ENCODE measurements at regions not wholly inside any gene's neighbourhood (a gene's known extent, or its start where the extent isn't known, plus 50 kb on each side); places are given as distances from the start of the nearest gene placed in this dataset.

GRCh38 chr5:175107865-175108264 lies 336.1 kb downstream of the DRD1 start:
- Histone ChIP-seq H3K36me3 (ENCODE audit: control insufficient read depth, insufficient read depth, low read length) (no peaks in the 10 kb centered on the region), H2AFZ (no peak overlapping the region), H3K4me1 (no peaks in the 10 kb centered on the region), H3K79me2 (no peaks in the 10 kb centered on the region), H3K9me3 (ENCODE audit: control insufficient read depth, low read length) (no peaks in the 10 kb centered on the region), H3K27ac (no peak overlapping the region), H3K4me3 (ENCODE audit: low read depth, low read length) (no peak overlapping the region), H3K27me3 (ENCODE audit: control insufficient read depth, insufficient read depth, low read length) (no peaks in the 10 kb centered on the region), H3K9ac (no peak overlapping the region), H3K4me2 (ENCODE audit: low read length) (no peak overlapping the region)
- no peak for TF ChIP-seq CTCF (IDR thresholded peaks at IDR 0.05)

GRCh38 chr5:175107028-175107588 lies 336.9 kb downstream of the DRD1 start:
- no peaks in the 10 kb centered on the region for H3K27me3 ChIP-seq (ENCODE audit: control insufficient read depth, insufficient read depth, low read length)

GRCh38 chr5:175104677-175105076 lies 339.3 kb downstream of the DRD1 start:
- Histone ChIP-seq H3K4me3 (ENCODE audit: low read depth, low read length) (no peak overlapping the region), H3K27me3 (ENCODE audit: control insufficient read depth, insufficient read depth, low read length) (no peaks in the 10 kb centered on the region), H3K9ac (no peak overlapping the region), H3K9me3 (ENCODE audit: control insufficient read depth, low read length) (no peaks in the 10 kb centered on the region), H3K27ac (no peak overlapping the region), H3K4me1 (no peaks in the 10 kb centered on the region), H2AFZ (no peak overlapping the region), H3K79me2 (no peaks in the 10 kb centered on the region), H3K36me3 (ENCODE audit: control insufficient read depth, insufficient read depth, low read length) (no peaks in the 10 kb centered on the region), H3K4me2 (ENCODE audit: low read length) (no peak overlapping the region)
- TF ChIP-seq CTCF (IDR thresholded peaks at IDR 0.05): no peak

More at GRCh38 chr5:175107028-175107588, 336.9 kb downstream of the DRD1 start:
- Histone ChIP-seq H3K9me3 (ENCODE audit: control insufficient read depth, low read length) (no peaks in the 10 kb centered on the region), H3K4me1 (no peaks in the 10 kb centered on the region), H3K36me3 (ENCODE audit: control insufficient read depth, insufficient read depth, low read length) (no peaks in the 10 kb centered on the region), H3K27ac (no peak overlapping the region), H3K9ac (no peak overlapping the region), H3K4me3 (ENCODE audit: low read depth, low read length) (no peak overlapping the region), H3K79me2 (no peaks in the 10 kb centered on the region), H3K4me2 (ENCODE audit: low read length) (no peak overlapping the region), H2AFZ (no peak overlapping the region)
- TF ChIP-seq CTCF (IDR thresholded peaks at IDR 0.05): no peak

- Histone ChIP-seq H2AFZ (no peak overlapping the region), H3K4me1 (no peaks in the 10 kb centered on the region), H3K27me3 (ENCODE audit: control insufficient read depth, insufficient read depth, low read length) (no peaks in the 10 kb centered on the region), H3K27ac (no peak overlapping the region), H3K4me2 (ENCODE audit: low read length) (no peak overlapping the region), H3K36me3 (ENCODE audit: control insufficient read depth, insufficient read depth, low read length) (no peaks in the 10 kb centered on the region), H3K9me3 (ENCODE audit: control insufficient read depth, low read length) (no peaks in the 10 kb centered on the region), H3K9ac (no peak overlapping the region), H3K4me3 (ENCODE audit: low read depth, low read length) (no peak overlapping the region), H3K79me2 (no peaks in the 10 kb centered on the region)
- no peak for TF ChIP-seq CTCF (IDR thresholded peaks at IDR 0.05)
Measured at GRCh38 chr5:175103746-175104145, 340.2 kb downstream of the DRD1 start.

- Histone ChIP-seq H2AFZ (no peak overlapping the region), H3K9ac (no peak overlapping the region), H3K4me3 (ENCODE audit: low read depth, low read length) (no peak overlapping the region), H3K4me2 (ENCODE audit: low read length) (no peak overlapping the region), H3K27me3 (ENCODE audit: control insufficient read depth, insufficient read depth, low read length) (no peaks in the 10 kb centered on the region), H3K79me2 (no peaks in the 10 kb centered on the region), H3K4me1 (no peaks in the 10 kb centered on the region), H3K36me3 (ENCODE audit: control insufficient read depth, insufficient read depth, low read length) (no peaks in the 10 kb centered on the region), H3K27ac (no peak overlapping the region), H3K9me3 (ENCODE audit: control insufficient read depth, low read length) (no peaks in the 10 kb centered on the region)
- no peak for TF ChIP-seq CTCF (IDR thresholded peaks at IDR 0.05)
Measured at GRCh38 chr5:175102717-175103116, 341.3 kb downstream of the DRD1 start.

Measured in parathyroid adenoma (tissue), 2 donors.